ENCODE measurements at regions not wholly inside any gene's neighbourhood (a gene's known extent, or its start where the extent isn't known, plus 50 kb on each side); places are given as distances from the start of the nearest gene placed in this dataset.

DNA sequence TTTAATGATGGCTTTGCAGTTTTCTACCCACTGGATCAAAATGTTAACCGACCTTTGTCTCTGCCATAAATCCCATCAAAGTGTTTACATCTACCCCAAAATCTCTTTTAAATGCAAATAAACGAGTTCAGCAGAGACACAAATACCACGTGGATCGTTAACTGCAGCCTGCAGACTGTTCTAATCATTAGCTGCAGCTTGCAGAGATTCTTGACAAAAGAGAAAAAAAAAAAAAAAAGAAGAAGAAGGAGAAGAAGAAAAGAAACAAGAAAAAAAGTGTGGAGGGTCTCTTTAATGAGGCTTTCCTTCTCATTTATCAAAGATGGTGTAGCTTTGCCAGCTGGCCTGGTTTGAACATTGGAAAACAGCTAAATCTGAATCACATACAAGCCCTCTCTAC is 275.7 kb downstream of the NEDD1 start:
- no peak for DNase-seq

- DNase-seq, result no peak
Measured at GRCh38 chr12:97184127-97184773, 277.2 kb downstream of the NEDD1 start.

GRCh38 chr12:97185567-97185966 is 277.0 kb upstream of the RMST start:
- DNase-seq, result no peak

GRCh38 chr12:97194546-97194945 is 268.1 kb upstream of the RMST start:
- no peak for DNase-seq

GRCh38 chr12:97200181-97200580 is 262.4 kb upstream of the RMST start:
- no peak for DNase-seq

DNA sequence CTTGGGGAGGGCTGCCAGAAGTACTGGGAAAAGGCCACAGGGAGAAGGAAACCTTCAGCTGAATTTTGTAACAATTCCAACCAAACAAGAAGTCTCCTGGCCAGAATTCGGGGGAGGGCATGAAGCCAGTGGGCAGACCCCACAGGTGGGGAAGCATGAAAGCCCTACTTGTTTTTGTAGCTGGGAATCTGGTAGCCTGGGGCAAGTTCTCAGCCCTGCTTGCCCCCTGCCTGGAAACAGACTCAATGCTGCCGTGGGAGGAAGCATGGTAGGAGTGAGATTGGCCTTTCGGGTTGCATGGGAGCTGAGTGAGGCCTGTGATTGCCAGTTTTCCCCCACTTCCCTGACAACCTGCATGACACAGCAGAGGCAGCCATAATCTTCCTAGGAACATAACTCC is 259.2 kb upstream of the RMST start:
- no peak for DNase-seq

GRCh38 chr12:97209997-97210396 is 252.6 kb upstream of the RMST start:
- no peak for DNase-seq

DNA sequence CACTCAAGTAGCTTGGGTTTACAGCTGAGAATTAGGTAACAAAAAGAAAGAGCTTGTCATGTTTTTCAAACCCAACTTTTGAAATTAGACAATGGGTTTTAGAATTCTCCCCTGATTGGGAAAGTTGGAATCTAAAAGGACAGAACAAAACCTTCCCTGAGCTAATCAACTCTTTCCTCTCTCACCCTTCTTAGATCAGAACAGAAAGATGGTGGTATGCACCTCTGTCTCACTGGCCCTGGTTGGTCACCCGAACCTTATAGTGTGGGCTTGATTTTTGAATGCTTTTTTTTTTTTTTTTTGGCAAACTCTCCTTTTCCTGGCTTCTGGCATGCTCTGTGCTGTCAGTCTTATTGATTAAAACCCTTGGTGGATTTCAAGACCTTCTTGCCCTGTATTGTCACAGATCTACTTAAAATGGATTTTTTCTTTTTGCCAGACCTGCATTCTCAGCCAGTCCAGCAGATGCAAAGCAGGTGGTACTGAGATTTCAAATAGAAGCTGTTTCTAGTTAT is 251.1 kb upstream of the RMST start:
- no peak for DNase-seq

- no peak for DNase-seq
Measured at GRCh38 chr12:97216848-97217247, 245.8 kb upstream of the RMST start.

GRCh38 chr12:97222391-97222790 is 240.2 kb upstream of the RMST start:
- DNase-seq, result no peak

GRCh38 chr12:97223419-97223818 is 239.2 kb upstream of the RMST start:
- DNase-seq, result no peak

DNA sequence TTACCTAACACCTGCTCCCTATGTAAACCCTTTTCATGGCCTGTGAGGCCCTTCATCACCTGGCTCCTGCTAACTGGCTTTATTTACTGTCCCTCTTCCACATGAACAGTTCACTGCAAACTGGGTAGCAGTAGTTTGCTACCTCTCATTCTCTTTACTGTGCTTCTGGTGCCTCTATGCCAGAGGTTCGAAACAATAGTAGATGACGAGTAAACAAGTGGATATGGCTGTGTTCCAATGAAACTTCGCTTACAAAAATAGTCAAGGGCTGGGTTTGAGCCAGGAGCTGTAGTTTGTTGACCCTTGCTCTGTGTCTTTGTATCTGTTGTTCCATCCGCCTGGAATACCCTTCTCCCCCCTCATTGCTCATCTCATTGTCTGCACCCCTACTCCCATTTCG is 233.6 kb upstream of the RMST start:
- no peak for DNase-seq

DNA sequence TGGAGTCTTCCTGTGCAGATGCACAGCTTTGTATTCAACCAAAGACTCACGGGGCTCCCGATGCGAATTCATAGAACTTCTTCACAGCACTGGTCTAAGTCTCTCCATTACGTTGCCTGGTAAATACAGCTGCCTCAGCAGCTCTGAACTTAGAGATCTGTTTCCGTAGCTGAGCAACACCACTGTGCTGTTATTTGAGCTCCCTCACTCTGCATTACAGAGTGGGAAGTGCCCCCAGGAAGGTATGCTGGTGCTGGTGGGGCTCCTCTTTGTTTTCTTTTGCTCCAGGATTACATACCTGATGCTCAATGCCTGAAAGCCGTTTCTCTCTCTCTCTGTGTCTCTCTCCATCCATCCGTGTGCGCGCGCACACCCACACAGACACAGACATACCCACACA is 227.5 kb upstream of the RMST start:
- no peak for DNase-seq

DNA sequence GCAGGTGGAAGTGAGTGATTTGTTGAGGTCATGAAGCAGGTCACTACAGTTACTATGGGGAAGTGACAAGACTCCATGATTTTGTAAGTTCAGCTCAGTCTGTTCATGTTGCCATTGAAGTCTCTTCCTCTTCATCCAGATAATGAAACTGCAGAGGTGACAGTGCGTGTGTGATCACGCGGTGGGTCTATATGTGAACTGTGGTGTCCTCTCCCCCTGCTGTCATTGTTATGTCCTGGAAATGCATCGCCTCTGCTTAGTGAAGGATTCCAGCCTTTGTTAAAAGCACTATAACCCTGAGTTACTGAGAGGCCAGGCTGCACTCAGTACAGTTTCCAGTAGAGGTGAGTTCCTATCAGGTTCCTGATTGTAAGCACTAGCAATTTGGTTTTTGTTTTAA is 216.2 kb upstream of the RMST start:
- no peak for DNase-seq

DNA sequence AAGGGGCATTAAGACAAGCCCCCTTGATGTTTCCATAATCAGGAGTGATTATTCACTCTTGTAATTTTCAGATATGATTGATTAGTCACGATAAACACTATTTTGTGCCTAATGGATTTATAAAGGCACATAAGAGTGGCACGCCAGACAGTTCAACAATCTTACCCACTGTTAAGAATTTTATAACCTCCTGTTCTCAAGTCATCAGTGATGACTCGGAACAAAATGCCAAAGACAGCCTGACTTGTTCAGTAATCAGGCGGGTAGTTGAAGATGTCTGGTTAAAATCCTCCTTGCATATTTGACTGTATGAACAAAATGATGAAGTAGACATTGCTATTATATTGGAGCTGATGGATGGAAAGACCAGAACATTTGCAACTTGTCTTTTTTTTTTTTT is 212.1 kb upstream of the RMST start:
- no peak for DNase-seq

DNA sequence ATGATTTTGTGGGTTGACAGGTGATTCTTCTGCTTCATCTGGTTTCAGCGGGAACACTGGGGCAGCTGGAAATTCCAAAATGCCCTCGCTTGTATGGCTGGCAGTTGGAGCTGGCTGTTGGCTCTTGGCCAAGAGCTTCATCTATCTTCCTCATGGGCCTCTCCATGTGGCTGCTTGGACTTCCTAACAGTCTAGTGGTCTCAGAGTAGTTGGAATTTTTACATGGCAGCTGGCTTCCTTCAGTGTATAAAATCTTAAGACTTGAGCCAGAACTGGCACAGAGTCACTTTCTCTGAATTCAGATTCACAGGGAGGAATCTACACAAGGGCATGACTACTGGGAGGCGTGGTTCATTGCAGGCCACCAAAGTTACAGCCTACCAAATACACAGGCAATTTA is 204.9 kb upstream of the RMST start:
- no peak for DNase-seq

DNA sequence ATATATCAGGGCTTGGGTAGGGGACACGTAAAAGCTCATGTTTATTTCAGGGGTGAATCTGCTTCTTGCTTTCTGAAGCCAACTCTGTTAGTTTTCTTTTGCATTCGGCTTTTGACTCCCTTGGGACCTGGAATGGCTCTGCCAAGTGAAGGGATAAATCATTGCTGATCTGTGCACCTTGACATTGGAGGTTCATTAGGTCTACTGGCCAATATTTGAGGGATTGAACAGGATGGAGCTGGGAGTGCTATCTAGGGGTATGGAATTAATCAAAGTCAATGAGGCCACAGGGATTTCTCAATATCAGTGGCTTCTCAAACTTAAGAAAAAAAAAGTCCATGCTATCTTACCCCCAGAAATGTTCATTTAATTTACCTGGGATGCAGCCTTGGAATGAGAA is 203.5 kb upstream of the RMST start:
- no peak for DNase-seq

DNA sequence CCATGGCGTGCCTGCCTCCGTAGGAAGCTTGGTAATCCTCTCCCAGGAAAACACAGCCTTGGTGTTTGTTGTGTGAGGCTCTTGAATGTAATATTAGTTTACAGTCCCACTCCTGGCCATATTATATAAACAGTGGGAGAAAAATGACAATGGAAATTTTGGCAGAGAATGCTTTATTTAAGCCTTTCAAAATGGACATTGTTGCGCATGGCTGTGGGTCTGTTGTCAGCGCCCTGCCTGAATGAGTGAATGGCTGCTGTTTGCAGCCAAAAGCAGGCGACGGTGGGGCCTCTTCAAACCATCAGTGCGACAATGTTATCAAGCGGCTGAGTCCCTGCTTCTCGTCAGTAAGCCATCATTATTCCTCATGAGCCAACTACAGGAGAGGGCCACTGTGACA is 201.8 kb upstream of the RMST start:
- DNase-seq, result no peak

- no peak for DNase-seq
Measured at GRCh38 chr12:97267166-97267565, 195.4 kb upstream of the RMST start.

- DNase-seq, result no peak
Measured at GRCh38 chr12:97267594-97268202, 194.9 kb upstream of the RMST start.

GRCh38 chr12:97272471-97272870 is 190.1 kb upstream of the RMST start:
- DNase-seq, result no peak

GRCh38 chr12:97274386-97274785 is 188.2 kb upstream of the RMST start:
- no peak for DNase-seq

DNA sequence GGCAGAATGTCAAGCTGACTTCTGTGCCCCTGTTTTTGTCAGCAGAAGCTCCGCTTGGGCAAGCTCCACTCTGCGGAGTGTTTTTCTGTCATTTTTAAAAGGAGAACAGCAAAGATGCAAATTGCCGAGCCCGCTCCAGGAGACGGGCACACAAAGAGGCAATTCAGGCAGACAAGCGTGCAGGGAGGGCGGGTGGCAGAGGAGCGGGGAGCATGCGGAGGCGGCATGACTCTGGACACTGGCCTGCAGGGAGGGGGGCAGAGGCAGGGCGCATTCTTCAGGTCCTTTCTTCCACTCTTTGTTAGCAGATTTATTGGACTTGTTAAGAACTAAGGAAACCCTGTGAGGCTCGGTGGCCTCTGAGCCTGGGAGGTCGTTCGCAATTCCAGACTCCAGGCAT is 187.3 kb upstream of the RMST start:
- DNase-seq, result no peak

GRCh38 chr12:97275728-97276590 is 186.6 kb upstream of the RMST start:
- no peak for DNase-seq
